H9 (cell line): ENCODE measurements at regions not wholly inside any gene's neighbourhood (a gene's known extent, or its start where the extent isn't known, plus 50 kb on each side); places are given as distances from the start of the nearest gene placed in this dataset.

Source experiments
- DNase-seq: peaks from one replicate; pipeline ENCODE4 v3.0.0-alpha.2; 2017
- H2AFZ ChIP-seq: one replicate; pipeline ENCODE4 v1.6.1; 2013; ENCODE audit warnings: mild to moderate bottlenecking, low read length, control low read depth, moderate library complexity
- H2AK5ac ChIP-seq: 2 replicates; pipeline ENCODE4 v1.6.1; 2013; ENCODE audit warnings: low read length, control low read depth, mixed read lengths; ENCODE audit not compliant: insufficient read length
- H2BK120ac ChIP-seq: one replicate; pipeline ENCODE4 v1.6.1; 2013; ENCODE audit warnings: low read depth, mild to moderate bottlenecking, low read length, control low read depth, inconsistent platforms; ENCODE audit not compliant: poor library complexity, severe bottlenecking
- H2BK12ac ChIP-seq: 2 replicates; pipeline ENCODE4 v1.6.1; 2013; ENCODE audit warnings: low read length, control low read depth, mixed read lengths, low read depth; ENCODE audit not compliant: insufficient read length
- H2BK15ac ChIP-seq: 2 replicates; pipeline ENCODE4 v1.6.1; 2013; ENCODE audit warnings: low read depth, low read length, control low read depth
- H2BK20ac ChIP-seq: one replicate; pipeline ENCODE4 v1.6.1; 2013; ENCODE audit warnings: low read depth, mild to moderate bottlenecking, low read length, control low read depth, inconsistent platforms; ENCODE audit not compliant: poor library complexity, severe bottlenecking
- H2BK5ac ChIP-seq: 2 replicates; pipeline ENCODE4 v1.6.1; 2013; ENCODE audit warnings: low read length, control low read depth, mixed read lengths; ENCODE audit not compliant: insufficient read length
- H3K14ac ChIP-seq: 2 replicates; pipeline ENCODE4 v1.6.1; 2013; ENCODE audit warnings: low read length, control low read depth; ENCODE audit not compliant: insufficient read depth
- H3K18ac ChIP-seq: 2 replicates; pipeline ENCODE4 v1.6.1; 2013; ENCODE audit warnings: low read depth, mild to moderate bottlenecking, mixed read lengths, low read length, control low read depth; ENCODE audit not compliant: insufficient read length
- H3K23ac ChIP-seq: 2 replicates; pipeline ENCODE4 v1.6.1; 2013; ENCODE audit warnings: low read length, control low read depth, mixed read lengths, low read depth; ENCODE audit not compliant: insufficient read length
- H3K23me2 ChIP-seq: 2 replicates; pipeline ENCODE4 v1.6.1; 2013; ENCODE audit warnings: low read depth, mild to moderate bottlenecking, mixed read lengths, low read length, control low read depth; ENCODE audit not compliant: insufficient read length, poor library complexity, severe bottlenecking
- H3K27ac ChIP-seq: 2 replicates; pipeline ENCODE4 v1.5.1; 2013; ENCODE audit warnings: low read length, control low read depth, mixed read lengths, low read depth; ENCODE audit not compliant: insufficient read length
- H3K27me3 ChIP-seq: 2 replicates; pipeline ENCODE4 v1.6.1; 2013; ENCODE audit warnings: low read length, control low read depth, inconsistent platforms; ENCODE audit not compliant: insufficient read depth
- H3K4ac ChIP-seq: 2 replicates; pipeline ENCODE4 v1.6.1; 2013; ENCODE audit warnings: low read depth, mild to moderate bottlenecking, control low read depth, inconsistent platforms, low read length, moderate library complexity
- H3K4me1 ChIP-seq: 2 replicates; pipeline ENCODE4 v1.6.1; 2013; ENCODE audit warnings: low read length, control low read depth, inconsistent platforms; ENCODE audit not compliant: insufficient read depth
- H3K4me2 ChIP-seq: 2 replicates; pipeline ENCODE4 v1.6.1; 2013; ENCODE audit warnings: low read length, control low read depth, mixed read lengths; ENCODE audit not compliant: insufficient read length, insufficient read depth
- H3K56ac ChIP-seq: 2 replicates; pipeline ENCODE4 v1.6.1; 2013; ENCODE audit warnings: low read depth, mild to moderate bottlenecking, mixed read lengths, low read length, control low read depth; ENCODE audit not compliant: insufficient read length
- H3K79me1 ChIP-seq: 2 replicates; pipeline ENCODE4 v1.6.1; 2013; ENCODE audit warnings: low read depth, mild to moderate bottlenecking, moderate library complexity, low read length, control low read depth, inconsistent platforms; ENCODE audit not compliant: insufficient read depth, poor library complexity, severe bottlenecking
- H3K79me2 ChIP-seq: 2 replicates; pipeline ENCODE4 v1.6.1; 2013; ENCODE audit warnings: low read length, control low read depth, inconsistent platforms; ENCODE audit not compliant: insufficient read depth
- H3K9ac ChIP-seq: 2 replicates; pipeline ENCODE4 v1.6.1; 2013; ENCODE audit warnings: low read length, control low read depth, mixed read lengths; ENCODE audit not compliant: insufficient read length; ENCODE audit errors: extremely low read depth
- H3K9me3 ChIP-seq: one replicate; pipeline ENCODE4 v1.6.1; 2013; ENCODE audit warnings: low read depth, low read length, inconsistent platforms; ENCODE audit not compliant: control insufficient read depth
- H3T11ph ChIP-seq: one replicate; pipeline ENCODE4 v1.6.1; 2013; ENCODE audit warnings: mild to moderate bottlenecking, low read length, control low read depth, inconsistent platforms
- H4K20me1 ChIP-seq: one replicate; pipeline ENCODE4 v1.6.1; 2013; ENCODE audit not compliant: control insufficient read depth, insufficient read length, insufficient read depth
- H4K5ac ChIP-seq: 2 replicates; pipeline ENCODE4 v1.6.1; 2013; ENCODE audit warnings: low read depth, mild to moderate bottlenecking, mixed read lengths, low read length, control low read depth; ENCODE audit not compliant: insufficient read length
- H4K8ac ChIP-seq: replicated peaks from 2 replicates; pipeline ENCODE4 v1.6.1; 2013; ENCODE audit warnings: low read length, control low read depth, mixed read lengths, low read depth; ENCODE audit not compliant: insufficient read length
- H4K91ac ChIP-seq: 2 replicates; pipeline ENCODE4 v1.6.1; 2013; ENCODE audit warnings: low read depth, mild to moderate bottlenecking, moderate library complexity, mixed read lengths, low read length, control low read depth; ENCODE audit not compliant: insufficient read length
- H3K27ac Mint-ChIP-seq, 3 experiments: 2 replicates in 2 of 3; 3 replicates in 1 of 3; pipeline ENCODE4 v1.8.0; 2020 to 2021; ENCODE audit warnings: mixed read lengths in 3 of 3, mild to moderate bottlenecking in 1 of 3, moderate library complexity in 1 of 3
- H3K27me3 Mint-ChIP-seq: 2 replicates; pipeline ENCODE4 v1.8.0; 2021; ENCODE audit warnings: low read depth, mild to moderate bottlenecking, moderate library complexity, mixed read lengths
- H3K36me3 Mint-ChIP-seq, 3 experiments: 2 replicates in 2 of 3; 3 replicates in 1 of 3; pipeline ENCODE4 v1.8.0; 2020 to 2021; ENCODE audit warnings: low read depth in 3 of 3, mixed read lengths in 3 of 3; ENCODE audit not compliant: insufficient read depth in 1 of 3
- H3K4me1 Mint-ChIP-seq, 2 experiments: 2 replicates each; pipeline ENCODE4 v1.8.0; 2020; ENCODE audit warnings: mixed read lengths in 2 of 2
- H3K4me3 Mint-ChIP-seq, 2 experiments: 2 replicates in 1 of 2; 3 replicates in 1 of 2; pipeline ENCODE4 v1.8.0; 2020 to 2021; ENCODE audit warnings: mild to moderate bottlenecking in 2 of 2, mixed read lengths in 2 of 2, moderate library complexity in 1 of 2
- H3K9me3 Mint-ChIP-seq, 2 experiments: 2 replicates in 1 of 2; 3 replicates in 1 of 2; pipeline ENCODE4 v1.8.0; 2020; ENCODE audit warnings: mild to moderate bottlenecking in 2 of 2, mixed read lengths in 2 of 2, moderate library complexity in 1 of 2
- WGBS: extraction: QIAGEN DNeasy Blood & Tissue Kit; methylation state at CpG from one replicate; pipeline ENCODE4 v1.1.7; 2013; ENCODE audit warnings: missing lambda C conversion rate, low lambda C conversion rate, mixed read lengths; ENCODE audit not compliant: insufficient read length; ENCODE audit errors: extremely low coverage; 5-methylcytosine and 5-hydroxymethylcytosine counted together
- TF ChIP-seq, protein P1 (sequence below): fragments of 200-600 bp; sonication (generic); conservative IDR thresholded peaks from 3 replicates; pipeline ENCODE4 v1.8.0; 2021; ENCODE audit warnings: antibody characterized with exemption, mild to moderate bottlenecking

DNA sequence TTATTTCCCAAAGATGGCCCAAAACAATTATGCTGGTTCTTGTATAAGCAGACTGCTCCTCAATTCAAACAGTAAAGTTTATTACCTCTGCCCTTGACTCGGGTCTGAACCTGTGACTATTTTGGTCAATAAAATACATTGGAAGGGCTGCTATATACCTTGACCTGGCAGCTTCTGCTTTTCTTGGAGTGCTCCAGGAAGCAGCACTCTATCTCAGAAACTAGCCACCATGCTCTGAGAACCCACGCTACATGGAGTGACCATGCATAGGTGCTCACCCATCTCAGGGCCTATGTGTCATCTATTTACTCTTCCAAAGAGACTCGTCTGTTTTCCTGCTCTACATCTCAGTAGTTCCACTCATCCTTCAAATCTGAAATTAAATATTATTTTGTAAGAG is 299.9 kb downstream of the AHR start:
- Histone ChIP-seq H3K23me2 (no peaks in the 10 kb centered on the region), H4K5ac (no peak overlapping the region), H3K4me2 (no peak overlapping the region), H2BK12ac (no peak overlapping the region), H2BK5ac (no peak overlapping the region), H3K4ac (no peak overlapping the region), H2BK20ac (no peak overlapping the region), H3K23ac (no peak overlapping the region), H4K20me1 (no peaks in the 10 kb centered on the region), H4K8ac (no peak overlapping the region), H3K4me1 (no peaks in the 10 kb centered on the region), H2BK15ac (no peak overlapping the region), H4K91ac (no peak overlapping the region), H3K79me1 (no peaks in the 10 kb centered on the region), H3K9ac (no peak overlapping the region), H3K56ac (no peak overlapping the region), H2AK5ac (no peak overlapping the region), H3T11ph (no peak overlapping the region), H3K18ac (no peak overlapping the region), H3K79me2 (no peaks in the 10 kb centered on the region), H2AFZ (no peak overlapping the region), H3K14ac (no peak overlapping the region), H3K27ac (no peak overlapping the region), H3K9me3 (no peaks in the 10 kb centered on the region), H2BK120ac (no peak overlapping the region), H3K27me3 (no peaks in the 10 kb centered on the region)
- Mint-ChIP-seq H3K27me3 (no peaks in the 10 kb centered on the region), H3K4me3 (no peak overlapping the region), H3K9me3 (no peaks in the 10 kb centered on the region), H3K36me3 (no peaks in the 10 kb centered on the region), H3K27ac (no peak overlapping the region), H3K4me1 (no peaks in the 10 kb centered on the region)
- no CpG with 5 or more reads among the region's 3 CpGs for WGBS
- TF ChIP-seq, protein P1, sequence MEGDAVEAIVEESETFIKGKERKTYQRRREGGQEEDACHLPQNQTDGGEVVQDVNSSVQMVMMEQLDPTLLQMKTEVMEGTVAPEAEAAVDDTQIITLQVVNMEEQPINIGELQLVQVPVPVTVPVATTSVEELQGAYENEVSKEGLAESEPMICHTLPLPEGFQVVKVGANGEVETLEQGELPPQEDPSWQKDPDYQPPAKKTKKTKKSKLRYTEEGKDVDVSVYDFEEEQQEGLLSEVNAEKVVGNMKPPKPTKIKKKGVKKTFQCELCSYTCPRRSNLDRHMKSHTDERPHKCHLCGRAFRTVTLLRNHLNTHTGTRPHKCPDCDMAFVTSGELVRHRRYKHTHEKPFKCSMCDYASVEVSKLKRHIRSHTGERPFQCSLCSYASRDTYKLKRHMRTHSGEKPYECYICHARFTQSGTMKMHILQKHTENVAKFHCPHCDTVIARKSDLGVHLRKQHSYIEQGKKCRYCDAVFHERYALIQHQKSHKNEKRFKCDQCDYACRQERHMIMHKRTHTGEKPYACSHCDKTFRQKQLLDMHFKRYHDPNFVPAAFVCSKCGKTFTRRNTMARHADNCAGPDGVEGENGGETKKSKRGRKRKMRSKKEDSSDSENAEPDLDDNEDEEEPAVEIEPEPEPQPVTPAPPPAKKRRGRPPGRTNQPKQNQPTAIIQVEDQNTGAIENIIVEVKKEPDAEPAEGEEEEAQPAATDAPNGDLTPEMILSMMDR, result no peak
- no peak for DNase-seq
